Pons (tissue), 1 donor: ENCODE measurements at regions not wholly inside any gene's neighbourhood (a gene's known extent, or its start where the extent isn't known, plus 50 kb on each side); places are given as distances from the start of the nearest gene placed in this dataset.

ENCODE experiments used
- DNase-seq: peaks from one replicate; pipeline ENCODE4 v3.0.0-alpha.2; 2016; ENCODE audit warnings: low spot score

DNA sequence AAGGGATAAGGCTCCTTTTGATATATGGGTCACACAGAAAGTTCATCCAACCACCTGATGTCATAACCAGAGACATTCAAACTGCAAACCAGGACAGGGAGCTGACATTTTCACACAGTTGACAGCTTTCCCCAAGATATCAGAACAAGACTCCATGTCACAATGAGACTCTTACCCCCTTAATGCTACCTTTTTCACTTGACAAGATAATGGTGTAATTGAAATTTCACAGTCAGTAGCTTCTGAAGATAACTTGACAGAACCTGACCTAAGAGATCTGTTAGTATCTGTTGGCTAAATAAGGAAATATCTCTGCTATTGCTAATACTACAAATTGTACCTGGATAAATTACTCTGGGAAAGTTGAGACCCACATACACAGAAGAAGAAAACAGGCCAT is 187.3 kb downstream of the C12orf50 start:
- no peak for DNase-seq

DNA sequence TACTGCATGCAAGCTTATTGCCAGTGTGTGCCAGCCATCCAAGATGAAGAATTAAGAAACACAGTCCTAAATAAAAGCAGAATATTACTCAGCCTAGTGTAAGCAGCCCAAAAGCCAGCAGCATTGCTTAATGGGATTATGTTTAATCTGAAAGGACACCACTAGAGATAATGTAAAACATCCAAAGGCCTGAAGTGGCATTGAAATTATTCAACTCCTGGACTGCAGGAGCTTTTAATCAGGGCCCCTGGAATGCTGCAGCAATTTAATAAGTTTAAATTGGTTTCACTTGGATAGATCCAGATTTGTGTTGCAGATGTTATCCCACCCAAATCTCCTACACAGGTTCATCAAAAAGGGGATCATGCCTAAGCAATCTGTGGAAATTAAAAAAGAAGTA is 193.0 kb downstream of the C12orf50 start:
- no peak for DNase-seq

DNA sequence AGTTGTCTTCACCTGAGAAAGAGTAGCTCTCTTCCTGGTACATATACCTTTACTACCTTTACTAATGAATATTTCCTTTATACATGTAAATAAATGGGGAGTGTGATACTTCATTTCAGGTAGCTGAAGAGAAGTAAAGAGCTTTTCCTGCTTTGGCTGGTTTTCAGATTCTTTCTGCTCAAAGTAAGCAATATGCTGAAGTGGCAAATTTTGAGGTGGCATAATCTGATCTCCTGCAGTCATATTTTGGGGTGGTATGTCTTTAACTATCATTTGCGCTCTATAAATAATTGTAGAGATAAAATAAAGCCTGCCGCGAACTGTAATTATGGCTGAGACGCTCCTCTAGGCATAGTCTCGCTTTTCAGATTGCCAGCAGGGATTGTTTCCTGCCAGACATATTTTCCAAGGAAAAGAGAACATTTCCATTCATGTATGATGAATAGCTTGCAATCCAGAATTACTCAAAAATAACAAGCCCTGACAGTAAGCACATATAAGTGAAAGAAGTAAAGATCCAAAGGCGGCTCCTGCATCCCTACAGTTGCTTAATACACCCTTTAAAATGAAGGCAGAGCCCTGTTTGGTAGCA is 200.7 kb downstream of the C12orf50 start:
- DNase-seq: no peak

DNA sequence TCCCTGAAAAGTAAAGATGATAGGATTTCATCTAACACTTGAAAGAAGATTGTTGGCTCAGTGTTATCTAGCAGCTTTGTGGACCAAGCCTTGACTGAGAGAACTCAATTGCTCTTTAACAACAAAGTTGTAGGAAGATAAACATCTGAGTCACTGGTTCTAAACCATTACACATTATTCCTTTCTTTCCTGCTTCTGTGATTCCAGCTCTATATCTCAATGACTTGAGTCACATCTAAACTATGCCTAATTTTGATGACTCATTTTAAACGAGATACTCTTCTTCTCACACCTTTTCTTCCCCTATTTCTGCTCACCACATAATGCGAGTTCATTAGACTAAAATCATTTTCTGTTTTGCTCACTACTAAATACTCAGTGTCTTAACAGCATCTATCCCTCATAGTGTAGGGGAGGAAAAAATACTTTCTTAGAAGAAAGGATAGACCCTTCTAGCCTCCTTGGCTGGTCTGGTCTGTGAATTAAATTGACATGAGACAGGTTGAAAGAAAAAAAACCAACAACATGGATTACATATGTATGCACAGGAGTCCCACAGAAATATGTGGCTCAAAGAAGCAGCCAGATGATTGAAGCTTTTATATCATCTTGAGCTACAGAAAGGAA is 201.4 kb downstream of the C12orf50 start:
- DNase-seq: no peak

DNA sequence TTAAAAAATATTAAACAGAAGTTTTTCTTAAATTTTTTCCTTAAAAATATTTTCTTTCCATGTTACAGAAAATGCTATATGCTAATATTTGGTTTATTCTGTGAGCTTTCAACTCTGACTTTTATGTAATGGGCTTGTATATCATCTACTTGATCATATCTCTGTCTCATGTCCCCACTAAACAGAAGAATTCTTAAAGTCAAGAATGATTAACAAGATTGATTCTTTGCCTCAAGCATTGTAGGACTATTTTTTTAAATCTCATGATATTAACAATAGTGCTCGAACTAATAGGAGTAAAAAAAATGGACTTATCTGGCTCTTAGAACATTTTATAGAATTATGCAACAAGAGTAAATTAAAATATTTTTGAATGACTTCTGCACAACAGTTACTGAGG is 206.3 kb downstream of the C12orf50 start:
- DNase-seq: no peak

DNA sequence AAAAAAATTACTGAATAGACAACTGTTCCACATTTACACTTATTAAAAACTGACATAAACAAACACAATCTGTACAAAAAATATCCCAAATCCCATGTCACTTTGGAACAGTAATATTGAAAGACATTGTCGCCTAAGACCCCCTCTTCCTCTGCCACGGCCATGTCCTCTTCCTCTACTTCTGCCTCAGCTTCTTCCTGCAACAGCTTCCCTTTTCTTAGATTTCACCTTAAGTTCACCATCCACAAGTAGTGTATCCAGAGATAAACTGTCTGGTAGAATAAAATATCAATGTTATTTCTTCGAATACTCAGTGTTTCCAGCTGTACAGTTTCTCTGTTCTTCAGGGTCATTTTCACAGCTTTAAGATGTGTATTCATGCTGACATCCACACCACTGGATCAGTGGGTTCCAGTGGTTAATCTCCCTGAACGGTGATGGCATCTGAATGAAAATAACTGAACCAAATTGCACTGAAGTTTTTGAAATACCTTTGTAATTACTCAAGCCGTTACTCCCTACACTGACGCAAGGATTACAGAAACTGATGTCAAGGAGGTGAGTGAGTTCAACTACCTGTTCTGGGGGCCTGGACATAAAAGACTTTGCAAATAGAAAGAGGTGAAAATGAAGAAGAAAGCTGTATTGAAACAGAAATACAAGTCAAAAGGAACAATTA is 208.5 kb downstream of the C12orf50 start:
- no peak for DNase-seq

DNA sequence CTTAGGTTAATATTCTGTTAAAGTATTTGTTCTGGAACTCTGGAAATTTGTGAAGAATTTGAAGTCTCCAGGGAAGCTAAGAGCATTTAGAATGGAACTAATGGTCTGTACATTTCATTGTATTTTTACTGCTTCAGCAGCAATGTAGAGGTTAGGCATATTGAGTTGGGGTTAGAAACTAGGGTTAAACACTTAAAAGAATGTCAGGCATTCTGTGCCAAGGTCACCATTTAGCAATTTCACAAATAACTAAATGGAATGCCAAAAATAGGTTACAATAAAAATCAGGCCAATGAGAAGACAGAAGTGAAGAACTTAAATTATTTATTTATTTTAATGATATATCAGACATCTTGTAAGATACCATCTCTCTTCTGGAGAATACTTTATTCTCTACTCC is 210.8 kb downstream of the C12orf50 start:
- DNase-seq: no peak

DNA sequence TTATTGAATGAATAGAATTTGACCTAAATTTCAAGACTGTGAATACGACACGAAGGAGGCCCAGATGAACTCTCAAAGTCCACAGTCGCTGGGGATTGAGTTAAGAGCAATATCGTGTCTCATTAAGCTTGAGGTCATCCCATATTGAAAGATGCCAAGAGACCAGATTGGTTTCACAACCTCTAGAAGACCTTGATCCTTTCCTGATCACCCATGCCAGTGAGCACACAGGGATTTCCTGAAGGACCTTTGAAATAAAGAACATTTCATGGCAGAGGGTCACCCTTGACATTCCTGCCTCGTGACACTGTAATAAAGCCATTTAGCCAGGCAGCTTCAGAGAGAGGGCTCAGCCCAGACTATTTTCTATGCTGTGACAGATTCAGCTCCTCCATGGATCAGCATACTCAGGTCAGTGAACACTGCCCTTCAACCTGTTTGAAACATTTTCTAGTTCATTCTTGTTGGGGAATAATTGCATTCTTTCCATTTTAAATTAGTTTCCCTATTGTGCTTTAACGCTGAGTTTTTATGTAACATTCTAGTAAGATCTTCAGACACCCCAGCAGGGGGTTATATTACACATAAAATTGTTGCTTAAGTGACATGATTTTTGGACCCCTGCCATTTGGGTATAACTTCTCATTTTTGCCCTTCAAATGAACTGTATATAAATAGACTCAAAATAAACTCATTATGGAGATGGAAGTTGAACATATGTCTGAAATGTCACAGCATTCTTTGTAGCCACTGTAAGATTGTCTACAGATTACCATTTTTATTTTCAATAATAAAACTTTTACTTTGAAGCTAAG is 213.2 kb downstream of the C12orf50 start:
- no peak for DNase-seq

DNA sequence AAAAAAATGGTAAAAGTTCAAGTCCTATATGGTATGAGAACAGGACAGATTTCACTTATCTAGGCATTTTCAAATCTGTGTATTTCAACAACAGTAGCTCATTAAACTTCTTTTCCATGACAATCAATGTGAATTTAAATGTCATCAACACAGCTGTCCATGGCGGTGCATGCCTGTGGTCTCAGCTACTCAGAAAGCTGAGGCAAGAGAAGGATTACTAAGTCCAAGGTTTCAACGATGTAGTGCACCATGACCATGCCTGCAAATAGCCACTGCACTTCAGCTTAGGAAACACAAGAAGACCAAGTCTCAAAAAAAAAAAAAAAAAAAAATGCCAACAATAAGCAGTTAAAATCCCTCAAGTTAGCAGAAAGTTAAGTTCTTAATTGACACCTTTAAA is 214.6 kb downstream of the C12orf50 start:
- no peak for DNase-seq

DNA sequence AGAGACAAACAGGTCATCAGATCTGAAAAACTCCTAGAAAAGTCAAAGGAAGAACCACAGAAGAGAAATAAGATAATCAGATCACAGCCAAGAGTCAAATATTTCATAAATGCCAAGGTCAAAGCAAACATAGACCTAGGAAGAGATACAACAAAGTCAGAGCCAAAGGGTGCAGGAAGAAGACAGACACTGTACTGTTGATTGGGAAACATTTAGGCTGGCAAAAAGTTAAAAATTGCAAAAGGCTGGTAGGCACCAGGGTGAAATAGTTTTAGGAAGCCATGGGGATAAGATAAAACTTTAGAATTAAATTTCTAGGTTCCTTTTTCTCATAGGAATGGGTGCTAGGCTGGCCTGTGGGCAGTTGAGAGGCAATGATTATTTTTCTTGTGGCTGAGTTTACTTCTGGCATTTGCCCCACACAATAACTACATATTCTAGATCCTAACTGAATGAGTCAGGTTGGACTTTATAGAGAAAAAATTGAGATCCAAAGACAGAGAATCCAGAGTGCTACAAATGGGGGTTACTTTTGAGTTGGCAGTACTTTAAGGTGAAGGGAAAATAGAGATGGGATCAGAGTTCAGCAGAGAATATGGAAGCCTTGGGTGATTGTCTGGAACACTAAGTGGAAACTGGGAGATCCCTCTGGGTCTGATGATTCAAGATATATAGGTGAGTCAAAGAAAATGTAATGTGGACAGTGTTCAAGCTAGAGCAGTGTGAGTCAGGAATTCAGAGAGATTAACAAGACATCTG is 215.5 kb downstream of the C12orf50 start:
- DNase-seq: no peak

DNA sequence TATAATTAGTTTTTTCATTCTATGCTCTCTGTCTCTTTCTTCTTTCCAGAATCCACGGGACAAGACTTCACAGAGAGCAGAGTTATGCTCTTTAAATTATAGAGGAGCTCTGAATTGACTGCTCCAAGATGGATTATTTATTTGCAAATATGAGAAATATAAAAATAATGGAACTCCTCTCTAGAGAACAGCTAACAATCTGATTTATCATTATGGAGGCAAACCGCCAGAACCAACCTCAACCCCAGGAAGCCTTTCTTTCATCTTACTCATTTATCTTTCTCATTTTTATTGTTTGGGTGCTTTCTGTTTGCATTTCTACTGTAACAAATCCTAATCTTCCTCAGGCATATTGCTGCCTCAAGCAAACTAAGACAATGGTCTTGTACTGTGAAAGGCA is 216.5 kb downstream of the C12orf50 start:
- no peak for DNase-seq

DNA sequence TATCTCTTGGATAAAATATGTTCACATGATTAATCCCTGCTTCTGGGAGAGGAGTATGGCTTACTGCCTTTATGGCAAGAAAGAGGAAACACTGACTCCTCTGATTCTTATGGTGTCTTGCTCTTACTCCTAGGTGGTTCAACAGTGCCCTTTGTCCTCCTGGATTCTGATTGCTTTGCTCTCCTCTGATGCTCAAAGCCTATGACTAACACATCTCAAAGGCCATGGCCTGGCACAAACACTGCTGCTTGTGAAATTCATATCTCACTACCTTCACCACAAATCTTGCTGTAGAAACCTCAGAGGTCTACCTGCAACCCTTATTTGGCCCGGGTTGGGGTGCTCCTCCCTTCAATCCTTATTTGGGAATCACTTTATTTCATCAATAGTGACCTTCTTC is 217.2 kb downstream of the C12orf50 start:
- no peak for DNase-seq

DNA sequence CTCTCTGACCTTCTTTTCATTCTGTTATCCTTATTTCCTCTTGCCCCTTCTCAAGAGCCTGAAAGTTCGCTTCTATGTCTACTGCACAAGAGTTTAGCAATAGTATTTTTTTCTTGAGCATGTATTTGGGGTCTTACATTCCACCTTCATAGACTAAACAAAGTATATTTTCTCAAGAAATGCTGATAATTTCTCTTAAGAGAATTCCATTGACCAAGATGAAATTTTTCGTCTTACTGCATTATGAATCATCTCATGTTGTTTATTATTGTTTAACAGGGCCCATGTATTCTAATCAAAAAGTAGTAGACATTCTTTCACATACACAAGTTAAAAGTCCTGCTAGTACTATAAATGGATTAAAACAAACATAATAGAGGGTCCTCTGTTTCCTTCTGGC is 219.3 kb downstream of the C12orf50 start:
- DNase-seq: no peak

DNA sequence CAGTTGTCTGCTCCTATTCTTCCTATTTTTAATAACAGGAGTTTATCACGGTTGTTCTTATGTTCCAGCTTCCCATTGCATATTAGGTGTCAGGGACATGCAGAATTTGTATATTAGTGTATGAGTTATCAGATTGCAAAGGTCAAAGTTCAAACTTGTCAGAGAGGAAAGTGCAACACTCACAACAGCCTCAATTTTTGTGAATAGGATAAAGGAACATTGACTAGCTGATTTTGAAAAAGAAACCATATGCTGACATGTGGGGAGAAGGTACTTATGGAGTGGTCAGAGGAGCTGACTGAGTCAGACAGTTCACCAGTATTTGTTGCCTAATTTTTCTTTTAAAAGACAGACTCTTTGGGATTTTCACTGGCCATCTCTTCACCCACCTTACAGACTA is 222.1 kb downstream of the C12orf50 start:
- no peak for DNase-seq

DNA sequence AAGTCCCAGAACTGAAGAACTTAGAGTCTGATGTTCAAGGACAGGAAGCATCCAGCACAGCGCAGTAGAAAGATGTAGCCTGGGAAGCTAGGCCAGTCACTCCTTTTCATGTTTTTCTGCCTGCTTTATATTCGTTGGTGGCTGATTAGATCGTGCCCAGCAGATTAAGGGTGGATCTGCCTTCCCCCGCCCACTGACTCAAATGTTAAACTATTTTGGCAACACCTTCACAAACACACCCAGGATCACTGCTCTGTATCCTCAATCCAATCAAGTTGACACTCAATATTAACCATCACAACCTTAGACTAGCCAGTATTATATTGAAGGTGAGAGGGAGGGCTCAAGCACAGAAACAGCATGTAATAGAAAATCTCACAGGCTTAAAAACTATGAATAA is 222.9 kb downstream of the C12orf50 start:
- DNase-seq: no peak

DNA sequence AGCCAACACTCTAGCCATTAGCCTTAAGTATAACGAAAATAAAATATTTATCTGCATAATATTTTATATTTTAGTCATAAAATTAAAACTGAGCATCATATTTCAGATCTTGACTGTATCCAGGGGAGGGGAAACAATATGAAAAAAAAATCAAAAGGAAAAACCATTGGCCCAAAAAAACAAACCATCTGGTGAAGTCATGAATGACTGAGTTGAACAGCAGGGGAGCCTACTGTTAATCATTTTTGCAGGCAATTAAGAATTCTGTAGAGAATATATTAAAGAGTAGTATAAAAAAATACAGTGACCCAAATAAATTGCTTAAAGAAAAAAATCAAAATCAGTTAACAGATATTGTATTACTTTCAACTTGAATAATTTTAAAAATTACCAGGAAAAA is 224.8 kb downstream of the C12orf50 start:
- DNase-seq: no peak

DNA sequence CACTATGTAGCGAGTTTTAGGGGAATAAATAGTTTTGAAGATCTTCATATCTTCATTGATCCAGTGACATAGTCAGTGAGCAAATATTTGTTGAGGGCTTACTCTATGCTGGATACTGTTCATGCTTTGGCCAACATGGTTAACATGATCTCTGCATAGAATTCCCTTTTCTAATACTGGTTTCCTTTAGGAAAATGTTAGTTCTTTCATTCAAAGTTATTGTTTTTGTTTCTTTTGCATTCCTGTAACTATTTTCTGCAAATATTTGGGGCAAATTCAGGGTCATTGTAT is 226.5 kb downstream of the C12orf50 start:
- no peak for DNase-seq

DNA sequence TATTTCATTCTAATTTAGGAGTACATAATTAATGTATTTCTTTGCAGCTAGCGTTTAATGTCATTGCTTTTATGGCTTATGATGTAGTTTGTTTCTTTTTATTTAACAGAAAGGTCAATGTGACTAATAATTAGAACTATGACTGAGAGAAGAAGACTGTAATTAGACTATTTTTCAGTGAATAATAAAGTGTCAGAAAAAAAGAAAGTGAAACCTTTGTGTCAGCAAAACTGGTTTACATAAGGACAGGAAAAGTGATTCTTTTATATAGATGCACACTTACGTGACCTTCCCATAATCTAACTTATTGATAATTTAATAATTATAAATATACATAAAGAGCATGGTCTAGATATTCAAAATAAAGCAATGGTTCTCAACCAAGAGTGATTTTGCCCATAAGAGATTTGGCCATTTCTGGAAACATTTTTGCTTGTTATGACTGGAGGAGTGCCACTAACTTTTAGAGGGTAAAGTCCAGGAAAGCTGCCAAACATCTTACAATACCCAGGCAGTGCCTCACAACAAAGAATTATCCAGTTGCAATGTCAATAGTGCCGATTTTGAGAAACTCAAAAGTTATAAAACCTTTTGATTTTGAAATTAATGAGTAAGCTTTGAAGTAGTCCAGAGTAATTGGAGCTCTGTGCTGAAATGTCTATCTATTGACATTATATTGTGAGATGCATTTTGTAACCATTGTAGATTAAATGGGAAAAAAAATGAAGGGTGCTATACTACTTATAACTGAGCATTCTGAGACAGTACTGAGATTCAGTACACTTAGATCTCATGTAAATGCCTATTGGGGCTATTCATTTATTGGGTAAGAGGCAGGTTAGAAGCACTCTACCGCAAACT is 227.1 kb downstream of the C12orf50 start:
- DNase-seq: peak; percentile 15

DNA sequence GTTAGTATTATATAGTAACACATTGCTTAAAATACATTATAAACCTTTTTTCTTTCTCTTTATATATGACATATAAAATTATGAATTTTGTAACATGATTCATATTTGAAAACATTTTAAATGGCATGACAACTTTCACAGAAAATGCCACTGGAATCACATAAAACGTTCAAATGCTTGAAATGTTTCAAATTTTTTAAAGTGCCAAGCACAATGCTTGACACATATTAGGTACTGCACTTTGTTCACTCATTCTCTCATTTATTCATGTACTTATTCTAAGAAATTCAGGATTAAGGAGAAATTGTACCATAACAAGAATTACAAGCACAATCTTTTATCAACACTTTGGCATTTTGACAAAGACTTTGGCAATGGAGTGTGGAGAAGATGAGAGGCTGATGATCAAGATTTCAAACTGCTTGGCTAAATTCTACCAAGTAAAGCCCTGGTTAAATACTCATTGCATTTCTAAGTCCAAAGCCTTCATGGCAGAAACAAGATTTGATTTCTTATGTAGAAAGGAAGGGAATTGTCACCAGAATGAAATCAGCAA is 232.2 kb downstream of the C12orf50 start:
- no peak for DNase-seq

DNA sequence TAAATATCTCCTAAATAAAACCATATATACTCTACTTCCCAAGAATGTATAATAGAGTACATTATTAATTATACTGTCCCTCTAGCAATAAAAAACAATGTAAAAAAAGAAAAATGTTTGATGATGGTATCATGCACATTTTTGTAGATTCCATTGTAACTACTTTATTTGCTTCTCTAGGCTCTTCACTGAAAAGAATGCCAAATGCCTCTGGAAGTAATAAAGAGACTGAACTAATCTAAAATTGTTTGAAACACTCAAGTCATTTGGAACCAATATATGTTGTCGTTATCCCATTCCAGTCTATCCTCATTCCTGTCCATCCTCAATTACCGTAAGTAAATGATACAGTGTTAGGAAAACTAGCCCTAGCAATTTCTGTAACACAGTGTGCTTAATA is 233.6 kb downstream of the C12orf50 start:
- DNase-seq: no peak

DNA sequence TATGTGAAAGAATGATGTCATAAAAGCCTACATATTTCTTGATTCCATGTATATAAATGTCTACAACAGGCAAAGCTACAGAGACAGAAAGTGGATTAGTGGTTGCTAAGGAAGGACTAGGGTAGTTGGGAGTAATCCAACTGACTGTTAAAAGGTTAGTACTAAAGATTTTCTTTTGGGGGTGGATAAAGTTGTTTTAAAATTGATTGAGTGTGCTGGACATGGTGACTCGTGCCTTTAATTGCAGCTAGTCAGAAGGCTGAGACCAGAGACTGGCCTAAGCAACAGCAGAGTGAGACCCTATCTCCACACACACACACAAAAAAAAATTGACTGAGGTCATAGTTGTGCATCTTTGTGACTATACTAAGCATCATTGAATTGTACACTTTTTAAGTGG is 234.3 kb downstream of the C12orf50 start:
- no peak for DNase-seq
